Breast epithelium (tissue), 3 donors: ENCODE measurements at regions not wholly inside any gene's neighbourhood (a gene's known extent, or its start where the extent isn't known, plus 50 kb on each side); places are given as distances from the start of the nearest gene placed in this dataset.

Experiments
- POLR2AphosphoS5 ChIP-seq, 3 donors: sonication (generic); formaldehyde crosslinking; IDR thresholded peaks; one replicate each; pipeline ENCODE4 v1.6.1; 2017; ENCODE audit warnings: antibody characterized with exemption in 3 of 3
- TF ChIP-seq, protein P1 (sequence below), 3 donors: fragments of 450-650 bp; IDR thresholded peaks; one replicate each; pipeline ENCODE4 v1.5.1; 2016 to 2017; ENCODE audit warnings: antibody characterized with exemption in 3 of 3, mild to moderate bottlenecking in 3 of 3, moderate library complexity in 3 of 3

GRCh38 chr5:104186510-104186909 lies 623.9 kb upstream of the NUDT12 start:
- TF ChIP-seq POLR2AphosphoS5 (IDR thresholded peaks at IDR 0.05), result no peak
- TF ChIP-seq, protein P1, sequence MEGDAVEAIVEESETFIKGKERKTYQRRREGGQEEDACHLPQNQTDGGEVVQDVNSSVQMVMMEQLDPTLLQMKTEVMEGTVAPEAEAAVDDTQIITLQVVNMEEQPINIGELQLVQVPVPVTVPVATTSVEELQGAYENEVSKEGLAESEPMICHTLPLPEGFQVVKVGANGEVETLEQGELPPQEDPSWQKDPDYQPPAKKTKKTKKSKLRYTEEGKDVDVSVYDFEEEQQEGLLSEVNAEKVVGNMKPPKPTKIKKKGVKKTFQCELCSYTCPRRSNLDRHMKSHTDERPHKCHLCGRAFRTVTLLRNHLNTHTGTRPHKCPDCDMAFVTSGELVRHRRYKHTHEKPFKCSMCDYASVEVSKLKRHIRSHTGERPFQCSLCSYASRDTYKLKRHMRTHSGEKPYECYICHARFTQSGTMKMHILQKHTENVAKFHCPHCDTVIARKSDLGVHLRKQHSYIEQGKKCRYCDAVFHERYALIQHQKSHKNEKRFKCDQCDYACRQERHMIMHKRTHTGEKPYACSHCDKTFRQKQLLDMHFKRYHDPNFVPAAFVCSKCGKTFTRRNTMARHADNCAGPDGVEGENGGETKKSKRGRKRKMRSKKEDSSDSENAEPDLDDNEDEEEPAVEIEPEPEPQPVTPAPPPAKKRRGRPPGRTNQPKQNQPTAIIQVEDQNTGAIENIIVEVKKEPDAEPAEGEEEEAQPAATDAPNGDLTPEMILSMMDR (IDR thresholded peaks at IDR 0.05), result no peak
